GM23338 (cell line): ENCODE measurements at regions not wholly inside any gene's neighbourhood (a gene's known extent, or its start where the extent isn't known, plus 50 kb on each side); places are given as distances from the start of the nearest gene placed in this dataset.
A peak's percentile ranks its signal among the peaks of the same experiment; 100 is the strongest.

Experiments used
- ATAC-seq: fragments of 200-7000 bp; cut with Tn5 transposase; 3 replicates; pipeline ENCODE4 v1.9.1; 2020
- DNase-seq: peaks from one replicate; pipeline ENCODE4 v3.0.0-alpha.2; 2015; ENCODE audit warnings: low spot score
- H2AFZ ChIP-seq: fragments of 200-600 bp; sonication (generic); 2 replicates; pipeline ENCODE4 v1.8.0; 2016; ENCODE audit warnings: antibody characterized with exemption, mild to moderate bottlenecking, moderate library complexity
- H3F3A ChIP-seq: fragments of 200-600 bp; sonication (generic); replicated peaks from 2 replicates; pipeline ENCODE4 v1.8.0; 2017; ENCODE audit warnings: antibody characterized with exemption, mixed run types, low read depth
- H3K27ac ChIP-seq: fragments of 200-600 bp; sonication (generic); 2 replicates; pipeline ENCODE4 v1.6.1; 2016; ENCODE audit warnings: low read depth
- H3K27me3 ChIP-seq: fragments of 200-600 bp; sonication (generic); 2 replicates; pipeline ENCODE4 v1.8.0; 2016; ENCODE audit warnings: mild to moderate bottlenecking, mixed run types, moderate library complexity; ENCODE audit not compliant: insufficient read depth
- H3K36me3 ChIP-seq: fragments of 200-600 bp; sonication (generic); 2 replicates; pipeline ENCODE4 v1.8.0; 2016; ENCODE audit warnings: mild to moderate bottlenecking; ENCODE audit not compliant: insufficient read depth
- H3K4me1 ChIP-seq: fragments of 200-600 bp; sonication (generic); 2 replicates; pipeline ENCODE4 v1.8.0; 2016; ENCODE audit warnings: mild to moderate bottlenecking, moderate library complexity; ENCODE audit not compliant: insufficient read depth
- H3K4me2 ChIP-seq: fragments of 200-600 bp; sonication (generic); 2 replicates; pipeline ENCODE4 v1.7.1; 2017; ENCODE audit warnings: mixed run types
- H3K4me3 ChIP-seq: fragments of 200-600 bp; sonication (generic); 2 replicates; pipeline ENCODE4 v1.6.1; 2016; ENCODE audit warnings: mixed run types
- H3K79me2 ChIP-seq: fragments of 200-600 bp; sonication (generic); replicated peaks from 2 replicates; pipeline ENCODE4 v1.8.0; 2017; ENCODE audit warnings: mild to moderate bottlenecking; ENCODE audit not compliant: insufficient read depth
- H3K9me2 ChIP-seq: fragments of 200-600 bp; sonication (generic); 2 replicates; pipeline ENCODE4 v1.8.0; 2017; ENCODE audit not compliant: insufficient read depth
- H4K20me1 ChIP-seq: fragments of 200-600 bp; sonication (generic); replicated peaks from 2 replicates; pipeline ENCODE4 v1.8.0; 2017; ENCODE audit warnings: mild to moderate bottlenecking; ENCODE audit not compliant: insufficient read depth
- H3K27ac Mint-ChIP-seq: 2 replicates; pipeline ENCODE4 v1.8.0; 2020; ENCODE audit warnings: inconsistent platforms, mild to moderate bottlenecking, moderate library complexity, mixed read lengths
- H3K27me3 Mint-ChIP-seq: 3 replicates; pipeline ENCODE4 v1.8.0; 2022; ENCODE audit warnings: low read depth, mild to moderate bottlenecking, moderate library complexity, mixed read lengths, inconsistent platforms; ENCODE audit not compliant: insufficient read depth, poor library complexity
- H3K36me3 Mint-ChIP-seq: 3 replicates; pipeline ENCODE4 v1.8.0; 2021; ENCODE audit warnings: low read depth, mild to moderate bottlenecking, inconsistent platforms, moderate library complexity, mixed read lengths
- H3K4me1 Mint-ChIP-seq: 3 replicates; pipeline ENCODE4 v1.8.0; 2020; ENCODE audit warnings: mild to moderate bottlenecking, inconsistent platforms, mixed read lengths
- H3K4me3 Mint-ChIP-seq: 3 replicates; pipeline ENCODE4 v1.8.0; 2021; ENCODE audit warnings: moderate library complexity, mild to moderate bottlenecking, inconsistent platforms, mixed read lengths
- H3K9me3 Mint-ChIP-seq: 3 replicates; pipeline ENCODE4 v1.8.0; 2020; ENCODE audit warnings: moderate library complexity, mild to moderate bottlenecking, inconsistent platforms, mixed read lengths
- EZH2 ChIP-seq: fragments of 200-600 bp; sonication (generic); IDR thresholded peaks from one replicate; pipeline ENCODE4 v1.8.0; 2017; ENCODE audit warnings: antibody characterized with exemption, mild to moderate bottlenecking, low read depth; ENCODE audit not compliant: unreplicated experiment
- NANOG ChIP-seq: IDR thresholded peaks from 2 replicates; pipeline ENCODE4 v1.6.1; 2016; ENCODE audit warnings: antibody characterized with exemption, borderline replicate concordance
- STAT1 ChIP-seq: IDR thresholded peaks from one replicate; pipeline ENCODE4 v1.6.1; 2016; ENCODE audit warnings: antibody characterized with exemption; ENCODE audit not compliant: unreplicated experiment
- ZNF331 ChIP-seq: fragments of 250-450 bp; sonication (Bioruptor Pico); IDR thresholded peaks from 2 replicates; pipeline ENCODE4 v1.5.0; 2020; ENCODE audit warnings: low read depth, mild to moderate bottlenecking, moderate library complexity
- ZNF462 ChIP-seq: fragments of 250-450 bp; sonication (Bioruptor Pico); IDR thresholded peaks from 2 replicates; pipeline ENCODE4 v1.5.0; 2020; ENCODE audit warnings: mild to moderate bottlenecking, moderate library complexity
- TF ChIP-seq, protein P1 (sequence below), 2 experiments: fragments of 200-600 bp in 1 of 2; sonication (generic) in 1 of 2; conservative IDR thresholded peaks; 2 replicates each; pipeline versions ENCODE4 v1.5.1 to v1.6.1; 2016 to 2017; ENCODE audit warnings: antibody characterized with exemption in 2 of 2, low read depth in 2 of 2, mild to moderate bottlenecking in 2 of 2, moderate library complexity in 1 of 2

- no peak for TF ChIP-seq EZH2
Observed at GRCh38 chr13:31437975-31438374, 238.2 kb downstream of the B3GLCT start (continued).

GRCh38 chr13:31440132-31440531, 240.4 kb downstream of the B3GLCT start:
- H3K9me3 Mint-ChIP-seq, result no peaks in the 10 kb centered on the region
- no peak for ATAC-seq
- Histone ChIP-seq H3F3A (no peaks in the 10 kb centered on the region), H3K27ac (no peak overlapping the region), H3K36me3 (no peaks in the 10 kb centered on the region), H3K9me2 (no peaks in the 10 kb centered on the region), H3K4me1 (no peaks in the 10 kb centered on the region), H3K4me3 (no peak overlapping the region), H3K79me2 (no peaks in the 10 kb centered on the region), H3K4me2 (no peak overlapping the region), H2AFZ (peak overlapping the region; percentile 32; the same call in 1 of the 2 replicates), H4K20me1 (no peaks in the 10 kb centered on the region), H3K27me3 (no peaks in the 10 kb centered on the region)
- H3K36me3 Mint-ChIP-seq, result no peaks in the 10 kb centered on the region
- H3K4me1 Mint-ChIP-seq, result peaks cover 4% of the 10 kb centered on the region; the same call in 1 of the 3 replicates
- no peaks in the 10 kb centered on the region for H3K27me3 Mint-ChIP-seq
- no peak overlapping the region for H3K27ac Mint-ChIP-seq
- no peak overlapping the region for H3K4me3 Mint-ChIP-seq
- DNase-seq, result no peak
- TF ChIP-seq NANOG, result no peak
- TF ChIP-seq, protein P1, sequence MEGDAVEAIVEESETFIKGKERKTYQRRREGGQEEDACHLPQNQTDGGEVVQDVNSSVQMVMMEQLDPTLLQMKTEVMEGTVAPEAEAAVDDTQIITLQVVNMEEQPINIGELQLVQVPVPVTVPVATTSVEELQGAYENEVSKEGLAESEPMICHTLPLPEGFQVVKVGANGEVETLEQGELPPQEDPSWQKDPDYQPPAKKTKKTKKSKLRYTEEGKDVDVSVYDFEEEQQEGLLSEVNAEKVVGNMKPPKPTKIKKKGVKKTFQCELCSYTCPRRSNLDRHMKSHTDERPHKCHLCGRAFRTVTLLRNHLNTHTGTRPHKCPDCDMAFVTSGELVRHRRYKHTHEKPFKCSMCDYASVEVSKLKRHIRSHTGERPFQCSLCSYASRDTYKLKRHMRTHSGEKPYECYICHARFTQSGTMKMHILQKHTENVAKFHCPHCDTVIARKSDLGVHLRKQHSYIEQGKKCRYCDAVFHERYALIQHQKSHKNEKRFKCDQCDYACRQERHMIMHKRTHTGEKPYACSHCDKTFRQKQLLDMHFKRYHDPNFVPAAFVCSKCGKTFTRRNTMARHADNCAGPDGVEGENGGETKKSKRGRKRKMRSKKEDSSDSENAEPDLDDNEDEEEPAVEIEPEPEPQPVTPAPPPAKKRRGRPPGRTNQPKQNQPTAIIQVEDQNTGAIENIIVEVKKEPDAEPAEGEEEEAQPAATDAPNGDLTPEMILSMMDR (conservative IDR thresholded peaks at IDR 0.05; ENCODE audit: low read depth in 2 of 2), result no peak
- TF ChIP-seq ZNF462 (CRISPR knock-in tag), result no peak
- TF ChIP-seq ZNF331 (CRISPR knock-in tag), result no peak
- TF ChIP-seq STAT1, result no peak
